ENCODE measurements at regions not wholly inside any gene's neighbourhood (a gene's known extent, or its start where the extent isn't known, plus 50 kb on each side); places are given as distances from the start of the nearest gene placed in this dataset.

GRCh38 chr14:30153717-30154116 lies 226.1 kb upstream of the PRKD1 start:
- Histone ChIP-seq H3K27me3 (no peaks in the 10 kb centered on the region), H3K4me3 (no peak overlapping the region), H3K27ac (no peak overlapping the region), H3K36me3 (no peaks in the 10 kb centered on the region), H3K9me3 (no peaks in the 10 kb centered on the region), H3K4me1 (no peaks in the 10 kb centered on the region)
- intact Hi-C loops (cut with DNase I), result no loop called here
- WGBS, 2 donors, result 48 to 84% methylated on average over 2 of the region's 2 CpGs
- TF ChIP-seq, protein P1, sequence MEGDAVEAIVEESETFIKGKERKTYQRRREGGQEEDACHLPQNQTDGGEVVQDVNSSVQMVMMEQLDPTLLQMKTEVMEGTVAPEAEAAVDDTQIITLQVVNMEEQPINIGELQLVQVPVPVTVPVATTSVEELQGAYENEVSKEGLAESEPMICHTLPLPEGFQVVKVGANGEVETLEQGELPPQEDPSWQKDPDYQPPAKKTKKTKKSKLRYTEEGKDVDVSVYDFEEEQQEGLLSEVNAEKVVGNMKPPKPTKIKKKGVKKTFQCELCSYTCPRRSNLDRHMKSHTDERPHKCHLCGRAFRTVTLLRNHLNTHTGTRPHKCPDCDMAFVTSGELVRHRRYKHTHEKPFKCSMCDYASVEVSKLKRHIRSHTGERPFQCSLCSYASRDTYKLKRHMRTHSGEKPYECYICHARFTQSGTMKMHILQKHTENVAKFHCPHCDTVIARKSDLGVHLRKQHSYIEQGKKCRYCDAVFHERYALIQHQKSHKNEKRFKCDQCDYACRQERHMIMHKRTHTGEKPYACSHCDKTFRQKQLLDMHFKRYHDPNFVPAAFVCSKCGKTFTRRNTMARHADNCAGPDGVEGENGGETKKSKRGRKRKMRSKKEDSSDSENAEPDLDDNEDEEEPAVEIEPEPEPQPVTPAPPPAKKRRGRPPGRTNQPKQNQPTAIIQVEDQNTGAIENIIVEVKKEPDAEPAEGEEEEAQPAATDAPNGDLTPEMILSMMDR (IDR thresholded peaks at IDR 0.05), result no peak
- no peak for TF ChIP-seq POLR2A (IDR thresholded peaks at IDR 0.05)
- no peak for DNase-seq

DNA sequence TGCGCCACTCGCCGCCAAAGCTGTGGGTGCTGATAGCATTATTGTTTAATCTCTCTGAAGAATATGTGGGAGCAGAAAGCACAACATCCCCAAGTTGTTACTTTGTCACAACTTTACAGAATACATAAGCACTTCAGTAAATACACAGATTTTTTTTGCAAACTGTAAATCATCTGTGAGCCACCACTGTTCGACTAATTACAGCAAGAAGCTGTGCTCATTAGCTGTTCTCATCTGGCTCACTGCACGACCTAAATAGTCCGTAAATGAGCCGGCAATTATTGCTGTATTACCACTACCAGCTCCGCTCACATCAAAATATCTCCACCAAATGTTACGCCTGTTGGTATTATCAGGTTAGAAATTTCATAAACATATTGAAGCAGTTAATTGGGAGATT lies 228.9 kb upstream of the PRKD1 start:
- Histone ChIP-seq H3K27me3 (no peaks in the 10 kb centered on the region), H3K27ac (no peak overlapping the region), H3K4me3 (no peak overlapping the region), H3K36me3 (no peaks in the 10 kb centered on the region), H3K9me3 (no peaks in the 10 kb centered on the region), H3K4me1 (no peaks in the 10 kb centered on the region)
- TF ChIP-seq, protein P1 (IDR thresholded peaks at IDR 0.05), result no peak
- no peak for TF ChIP-seq POLR2A (IDR thresholded peaks at IDR 0.05)
- intact Hi-C loops (cut with DNase I), result no loop called here
- no peak for DNase-seq
- 75 to 87% methylated on average over 9 of the region's 9 CpGs for WGBS, 2 donors

- Histone ChIP-seq H3K27ac (no peak overlapping the region), H3K9me3 (no peaks in the 10 kb centered on the region), H3K4me1 (no peaks in the 10 kb centered on the region), H3K36me3 (no peaks in the 10 kb centered on the region), H3K27me3 (no peaks in the 10 kb centered on the region), H3K4me3 (no peak overlapping the region)
- TF ChIP-seq POLR2A (IDR thresholded peaks at IDR 0.05), result no peak
- TF ChIP-seq, protein P1 (IDR thresholded peaks at IDR 0.05), result no peak
- no peak for DNase-seq
- intact Hi-C loops (cut with DNase I), result no loop called here
- WGBS, 2 donors, result 51 to 60% methylated on average over 5 of the region's 5 CpGs
Measured at GRCh38 chr14:30158299-30158698, 230.7 kb upstream of the PRKD1 start.

GRCh38 chr14:30159374-30159773 lies 231.7 kb upstream of the PRKD1 start:
- intact Hi-C loops (cut with DNase I), result no loop called here
- H3K4me3 ChIP-seq, result no peak overlapping the region
- no peaks in the 10 kb centered on the region for H3K4me1 ChIP-seq
- no peaks in the 10 kb centered on the region for H3K27me3 ChIP-seq
- no peak overlapping the region for H3K27ac ChIP-seq
- 52 to 63% methylated on average over 2 of the region's 2 CpGs for WGBS, 2 donors
- no peak for TF ChIP-seq POLR2A (IDR thresholded peaks at IDR 0.05)
- TF ChIP-seq, protein P1 (IDR thresholded peaks at IDR 0.05), result no peak
- no peak for DNase-seq
- no peaks in the 10 kb centered on the region for H3K36me3 ChIP-seq
- no peaks in the 10 kb centered on the region for H3K9me3 ChIP-seq

GRCh38 chr14:30160608-30161007 lies 233.0 kb upstream of the PRKD1 start:
- Histone ChIP-seq H3K4me1 (no peaks in the 10 kb centered on the region), H3K36me3 (no peaks in the 10 kb centered on the region), H3K27me3 (no peaks in the 10 kb centered on the region), H3K9me3 (no peaks in the 10 kb centered on the region), H3K4me3 (no peak overlapping the region), H3K27ac (no peak overlapping the region)
- intact Hi-C loops (cut with DNase I), result no loop called here
- WGBS, 2 donors, result 70 to 76% methylated on average over 5 of the region's 5 CpGs
- TF ChIP-seq, protein P1 (IDR thresholded peaks at IDR 0.05), result no peak
- no peak for TF ChIP-seq POLR2A (IDR thresholded peaks at IDR 0.05)
- no peak for DNase-seq

Measured in esophagus squamous epithelium (tissue), 5 donors.